T-cell (primary cell): ENCODE measurements at regions not wholly inside any gene's neighbourhood (a gene's known extent, or its start where the extent isn't known, plus 50 kb on each side); places are given as distances from the start of the nearest gene placed in this dataset.

Source experiments
- ATAC-seq, 4 experiments: fragments of 200-7000 bp in 3 of 4; fragments of 150-1000 bp in 1 of 4; cut with Tn5 transposase; replicated peaks in 1 of 4; 1 replicate in 3 of 4; 2 replicates in 1 of 4; pipeline ENCODE4 v1.10.0; 2021; ENCODE audit warnings: moderate library complexity in 3 of 4, mild to moderate bottlenecking in 2 of 4, moderate number of reproducible peaks in 1 of 4
- CTCF ChIA-PET, 2 donors: fragments of 300-600 bp; sonication (Branson Sonifier 250); formaldehyde crosslinking; loops; one replicate each; lab custom pipeline; 2022; ENCODE audit warnings: antibody characterized with exemption in 2 of 2; lab: Charles Lee
- POLR2A ChIA-PET, 2 donors: fragments of 300-600 bp; sonication (Branson Sonifier 250); formaldehyde crosslinking; loops; one replicate each; lab custom pipeline; 2022; ENCODE audit warnings: antibody characterized with exemption in 2 of 2; lab: Charles Lee
- DNase-seq, 35 experiments: peaks; one replicate each; pipeline versions ENCODE4 v3.0.0 to v3.0.0-alpha.2; 2013 to 2023
- H3K27ac ChIP-seq: one replicate; pipeline ENCODE4 v1.5.1; 2013; ENCODE audit warnings: low read length
- H3K27me3 ChIP-seq, 2 experiments: replicated peaks in 1 of 2; 1 replicate in 1 of 2; 2 replicates in 1 of 2; pipeline versions ENCODE4 v1.6.1 to v1.7.0; 2013; ENCODE audit warnings: low read length in 1 of 2, mixed read lengths in 1 of 2; ENCODE audit not compliant: control insufficient read depth in 2 of 2, insufficient read depth in 2 of 2; ENCODE audit errors: extremely low read depth in 1 of 2
- H3K36me3 ChIP-seq, 2 donors: 1 replicate in 1 of 2; 2 replicates in 1 of 2; pipeline versions ENCODE4 v1.6.1 to v1.7.0; 2013; ENCODE audit warnings: low read length in 1 of 2; ENCODE audit not compliant: control insufficient read depth in 2 of 2, insufficient read depth in 1 of 2; ENCODE audit errors: extremely low read depth in 1 of 2
- H3K4me1 ChIP-seq, 2 experiments: 1 replicate in 1 of 2; 2 replicates in 1 of 2; pipeline versions ENCODE4 v1.6.1 to v1.7.0; 2013; ENCODE audit warnings: low read length in 2 of 2, mixed read lengths in 1 of 2; ENCODE audit not compliant: insufficient read depth in 2 of 2, control insufficient read depth in 1 of 2; ENCODE audit errors: extremely low read depth in 1 of 2
- H3K4me3 ChIP-seq, 2 donors: 1 replicate in 1 of 2; 2 replicates in 1 of 2; pipeline versions ENCODE4 v1.5.1 to v1.7.0; 2013; ENCODE audit warnings: mild to moderate bottlenecking in 2 of 2, low read length in 1 of 2, moderate library complexity in 1 of 2; ENCODE audit not compliant: control insufficient read depth in 1 of 2; ENCODE audit errors: extremely low read depth in 1 of 2
- H3K9me3 ChIP-seq: 2 replicates; pipeline ENCODE4 v1.7.0; 2013
- H3K27ac Mint-ChIP-seq, 2 donors: one replicate each; pipeline ENCODE4 v1.8.0; 2020 to 2021; ENCODE audit warnings: mild to moderate bottlenecking in 2 of 2, mixed read lengths in 2 of 2
- H3K27me3 Mint-ChIP-seq, 2 donors: one replicate each; pipeline ENCODE4 v1.8.0; 2021 to 2022; ENCODE audit warnings: mixed read lengths in 2 of 2
- H3K36me3 Mint-ChIP-seq: one replicate; pipeline ENCODE4 v1.8.0; 2021; ENCODE audit warnings: mixed read lengths
- H3K4me1 Mint-ChIP-seq, 3 donors: one replicate each; pipeline ENCODE4 v1.8.0; 2020 to 2022; ENCODE audit warnings: mixed read lengths in 3 of 3, mild to moderate bottlenecking in 1 of 3
- H3K4me3 Mint-ChIP-seq, 3 donors: one replicate each; pipeline ENCODE4 v1.8.0; 2020 to 2022; ENCODE audit warnings: mild to moderate bottlenecking in 3 of 3, mixed read lengths in 3 of 3, moderate library complexity in 3 of 3
- H3K9me3 Mint-ChIP-seq, 3 donors: one replicate each; pipeline ENCODE4 v1.8.0; 2020 to 2022; ENCODE audit warnings: mixed read lengths in 3 of 3
- WGBS: methylation state at CpG from one replicate; pipeline ENCODE4 v1.1.5; 2013; ENCODE audit warnings: missing lambda C conversion rate; ENCODE audit not compliant: insufficient coverage; 5-methylcytosine and 5-hydroxymethylcytosine counted together

DNA sequence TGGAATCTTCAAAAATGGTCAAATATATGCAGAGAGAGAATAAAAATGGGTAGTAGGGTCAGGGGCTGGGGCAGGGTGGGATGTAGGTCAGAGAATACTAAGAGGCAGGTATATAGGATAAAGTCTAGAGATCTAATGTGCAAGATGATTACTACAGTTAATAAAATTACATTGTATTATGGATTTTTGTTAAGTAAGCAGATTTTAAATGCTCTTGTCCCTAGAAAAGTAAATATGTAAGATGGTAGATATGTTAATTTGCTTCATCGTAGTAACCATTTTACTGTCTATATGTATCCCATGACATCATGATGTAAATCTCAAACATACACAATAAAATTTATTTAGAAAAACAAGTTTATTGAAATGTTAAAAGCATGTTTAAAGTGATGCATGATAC is 1051.4 kb downstream of the AGBL1 start:
- Histone ChIP-seq H3K36me3 (no peaks in the 10 kb centered on the region), H3K4me1 (no peaks in the 10 kb centered on the region), H3K4me3 (no peak overlapping the region), H3K27ac (no peak overlapping the region), H3K27me3 (no peaks in the 10 kb centered on the region), H3K9me3 (peaks cover 5% of the 10 kb centered on the region)
- H3K27ac Mint-ChIP-seq: no peak overlapping the region
- H3K36me3 Mint-ChIP-seq: no peaks in the 10 kb centered on the region
- no peak overlapping the region for H3K4me3 Mint-ChIP-seq
- ATAC-seq (no peak), DNase-seq (no peak)
- POLR2A ChIA-PET: no interaction called here
- no peaks in the 10 kb centered on the region for H3K9me3 Mint-ChIP-seq
- H3K4me1 Mint-ChIP-seq: no peaks in the 10 kb centered on the region
- CTCF ChIA-PET: no interaction called here
- no peaks in the 10 kb centered on the region for H3K27me3 Mint-ChIP-seq
- WGBS: no CpG with 5 or more reads among the region's 1 CpG

DNA sequence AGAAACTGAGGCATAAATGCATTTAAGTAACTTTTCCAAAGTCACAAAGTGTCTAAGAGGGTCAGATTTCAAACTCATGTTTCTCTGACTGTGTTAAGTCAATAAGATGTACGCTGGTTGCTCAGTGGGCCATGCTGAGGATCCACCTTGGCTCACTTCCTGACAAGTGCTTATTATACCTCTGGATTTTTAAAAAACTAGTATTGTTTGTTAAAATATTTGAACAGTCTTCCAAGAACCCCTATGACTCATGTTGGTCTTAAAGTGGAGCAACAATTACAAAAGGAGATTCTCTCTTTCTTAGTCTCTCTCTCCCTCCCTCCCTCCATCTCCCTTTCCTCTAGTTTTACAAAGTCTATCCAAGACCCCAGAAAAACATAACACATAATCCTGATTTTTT is 1050.2 kb downstream of the AGBL1 start:
- H3K4me3 Mint-ChIP-seq: no peak overlapping the region
- CTCF ChIA-PET: no interaction called here
- ATAC-seq (no peak), DNase-seq (no peak)
- no peaks in the 10 kb centered on the region for H3K36me3 Mint-ChIP-seq
- POLR2A ChIA-PET: no interaction called here
- Histone ChIP-seq H3K4me1 (no peaks in the 10 kb centered on the region), H3K9me3 (peaks cover 5% of the 10 kb centered on the region), H3K36me3 (no peaks in the 10 kb centered on the region), H3K27ac (no peak overlapping the region), H3K27me3 (no peaks in the 10 kb centered on the region), H3K4me3 (no peak overlapping the region)
- no peak overlapping the region for H3K27ac Mint-ChIP-seq
- H3K27me3 Mint-ChIP-seq: no peaks in the 10 kb centered on the region
- H3K9me3 Mint-ChIP-seq: peaks cover 0 to 4% (median 3%) of the 10 kb centered on the region in 3 donors
- no peaks in the 10 kb centered on the region for H3K4me1 Mint-ChIP-seq
- no CpG with 5 or more reads among the region's 1 CpG for WGBS

GRCh38 chr15:87123676-87124382 is 1044.2 kb downstream of the AGBL1 start:
- Histone ChIP-seq H3K27ac (no peak overlapping the region), H3K36me3 (no peaks in the 10 kb centered on the region), H3K9me3 (peaks cover 3% of the 10 kb centered on the region), H3K27me3 (no peaks in the 10 kb centered on the region), H3K4me3 (no peak overlapping the region), H3K4me1 (no peaks in the 10 kb centered on the region)
- POLR2A ChIA-PET: no interaction called here
- CTCF ChIA-PET: no interaction called here
- H3K27ac Mint-ChIP-seq: no peak overlapping the region
- H3K27me3 Mint-ChIP-seq: peaks cover 0 to 2% of the 10 kb centered on the region in 2 donors
- H3K36me3 Mint-ChIP-seq: no peaks in the 10 kb centered on the region
- no peak for DNase-seq
- H3K4me3 Mint-ChIP-seq: no peak overlapping the region
- 85% methylated on average over 18 of the region's 27 CpGs for WGBS
- H3K9me3 Mint-ChIP-seq: peaks cover 0 to 4% (median 3%) of the 10 kb centered on the region in 3 donors
- H3K4me1 Mint-ChIP-seq: no peaks in the 10 kb centered on the region
- no peak for ATAC-seq

DNA sequence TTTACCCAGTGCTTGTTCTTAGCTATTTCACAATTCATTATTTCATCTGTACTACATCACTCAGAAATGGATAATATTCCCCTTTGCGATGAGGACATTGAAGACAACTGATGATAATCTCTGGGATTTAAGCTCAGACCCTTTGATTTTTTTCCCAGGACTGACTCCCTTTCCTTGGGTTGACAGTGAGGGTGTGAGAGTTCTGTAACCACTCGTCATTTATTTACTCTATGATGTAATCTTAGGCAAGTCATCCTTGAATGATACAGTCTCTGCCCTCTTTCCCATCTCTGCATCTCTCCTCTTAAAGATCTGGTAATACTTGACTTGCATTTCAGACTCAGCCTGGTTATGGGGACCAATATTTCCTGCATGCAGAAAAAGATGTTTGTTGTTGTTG is 1041.7 kb downstream of the AGBL1 start:
- Mint-ChIP-seq H3K27ac (no peak overlapping the region), H3K4me3 (no peak overlapping the region), H3K27me3 (peaks cover 0 to 2% of the 10 kb centered on the region in 2 donors), H3K36me3 (no peaks in the 10 kb centered on the region), H3K9me3 (peaks cover 0 to 4% (median 3%) of the 10 kb centered on the region in 3 donors), H3K4me1 (no peaks in the 10 kb centered on the region)
- Histone ChIP-seq H3K9me3 (no peaks in the 10 kb centered on the region), H3K27me3 (no peaks in the 10 kb centered on the region), H3K27ac (no peak overlapping the region), H3K4me1 (no peaks in the 10 kb centered on the region), H3K4me3 (no peak overlapping the region), H3K36me3 (no peaks in the 10 kb centered on the region)
- CTCF ChIA-PET: no interaction called here
- ATAC-seq (no peak), DNase-seq (no peak)
- POLR2A ChIA-PET: no interaction called here
- WGBS: no CpG with 5 or more reads among the region's 2 CpGs

DNA sequence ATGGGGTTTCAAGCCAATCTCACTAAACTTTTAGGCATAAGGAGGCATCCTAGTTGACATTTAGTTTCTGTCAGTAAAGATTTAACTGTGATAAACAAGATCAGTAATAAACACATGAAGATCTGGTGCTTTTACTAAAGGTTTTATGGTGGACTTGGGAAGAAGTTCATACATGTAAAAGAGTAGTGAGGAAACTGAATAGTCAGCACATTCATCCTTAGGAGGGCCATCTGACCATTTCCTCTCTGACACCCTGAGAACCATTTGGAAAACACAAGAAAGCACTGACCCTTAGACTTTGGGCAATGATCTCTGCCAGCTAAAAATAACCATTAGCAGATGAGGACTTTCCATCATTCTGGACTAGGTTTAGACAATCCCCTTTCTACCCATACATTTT is 1040.9 kb downstream of the AGBL1 start:
- no peaks in the 10 kb centered on the region for H3K9me3 Mint-ChIP-seq
- Histone ChIP-seq H3K27me3 (no peaks in the 10 kb centered on the region), H3K4me1 (no peaks in the 10 kb centered on the region), H3K4me3 (no peak overlapping the region), H3K9me3 (no peaks in the 10 kb centered on the region), H3K27ac (no peak overlapping the region), H3K36me3 (no peaks in the 10 kb centered on the region)
- ChIA-PET POLR2A (no interaction called here), CTCF (no interaction called here)
- DNase-seq (no peak), ATAC-seq (no peak)
- no peak overlapping the region for H3K27ac Mint-ChIP-seq
- no peak overlapping the region for H3K4me3 Mint-ChIP-seq
- no peaks in the 10 kb centered on the region for H3K4me1 Mint-ChIP-seq
- no peaks in the 10 kb centered on the region for H3K36me3 Mint-ChIP-seq
- H3K27me3 Mint-ChIP-seq: peaks cover 0 to 2% of the 10 kb centered on the region in 2 donors

DNA sequence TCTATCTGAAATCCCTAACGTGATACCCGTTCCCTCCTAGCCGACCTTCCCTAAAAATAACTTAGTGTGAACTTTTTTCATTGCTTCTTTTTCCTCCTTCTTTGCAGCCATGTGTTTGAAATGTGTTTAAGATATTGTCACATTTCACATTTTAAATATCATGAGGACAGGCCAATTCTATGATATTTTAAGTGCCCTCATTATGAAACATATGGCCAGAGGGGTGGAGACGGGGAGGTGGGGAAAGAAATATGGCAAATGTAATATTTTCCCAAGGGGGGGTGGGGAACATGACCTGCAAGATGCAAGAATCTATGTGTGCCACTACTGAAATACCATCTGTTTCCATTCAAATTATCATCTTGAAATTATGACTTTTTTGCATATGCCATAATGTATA is 1039.2 kb downstream of the AGBL1 start:
- Mint-ChIP-seq H3K9me3 (no peaks in the 10 kb centered on the region), H3K27ac (no peak overlapping the region), H3K27me3 (peaks cover 0 to 2% of the 10 kb centered on the region in 2 donors), H3K36me3 (no peaks in the 10 kb centered on the region), H3K4me1 (no peaks in the 10 kb centered on the region), H3K4me3 (no peak overlapping the region)
- no CpG with 5 or more reads among the region's 4 CpGs for WGBS
- H3K36me3 ChIP-seq: no peaks in the 10 kb centered on the region
- H3K27ac ChIP-seq: no peak overlapping the region
- ATAC-seq (no peak), DNase-seq (no peak)
- POLR2A ChIA-PET: no interaction called here
- CTCF ChIA-PET: no interaction called here
- H3K27me3 ChIP-seq: no peaks in the 10 kb centered on the region
- H3K4me3 ChIP-seq: no peak overlapping the region
- H3K4me1 ChIP-seq: no peaks in the 10 kb centered on the region
- no peaks in the 10 kb centered on the region for H3K9me3 ChIP-seq

DNA sequence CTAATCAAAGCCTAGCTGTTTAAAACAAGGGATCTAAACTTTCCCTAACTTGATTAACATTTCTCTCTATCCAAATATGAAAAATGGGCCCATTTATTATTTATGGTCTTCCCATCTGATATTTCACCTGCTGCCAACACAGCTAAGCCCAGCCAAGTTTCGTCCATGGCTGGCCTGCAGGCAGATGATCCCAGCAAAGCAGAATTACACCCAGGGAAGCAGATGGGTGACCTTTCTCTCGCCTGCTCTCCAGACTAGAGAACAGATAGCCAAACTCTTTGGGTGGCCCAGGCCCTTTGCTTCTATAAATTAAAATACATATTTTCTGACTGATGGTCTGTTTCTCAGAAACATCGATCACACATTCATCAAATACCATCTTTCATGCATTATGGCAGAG is 1038.8 kb downstream of the AGBL1 start:
- no peaks in the 10 kb centered on the region for H3K4me1 ChIP-seq
- peaks cover 0 to 2% of the 10 kb centered on the region in 2 donors for H3K27me3 Mint-ChIP-seq
- H3K27ac ChIP-seq: no peak overlapping the region
- WGBS: 73% methylated on average over 3 of the region's 3 CpGs
- DNase-seq: no peak
- H3K27me3 ChIP-seq: no peaks in the 10 kb centered on the region
- no peak overlapping the region for H3K27ac Mint-ChIP-seq
- ChIA-PET POLR2A (no interaction called here), CTCF (no interaction called here)
- no peaks in the 10 kb centered on the region for H3K4me1 Mint-ChIP-seq
- H3K9me3 Mint-ChIP-seq: no peaks in the 10 kb centered on the region
- no peaks in the 10 kb centered on the region for H3K9me3 ChIP-seq
- no peak overlapping the region for H3K4me3 ChIP-seq
- H3K36me3 ChIP-seq: no peaks in the 10 kb centered on the region
- no peak for ATAC-seq
- H3K4me3 Mint-ChIP-seq: no peak overlapping the region
- no peaks in the 10 kb centered on the region for H3K36me3 Mint-ChIP-seq
